ENCODE measurements at regions not wholly inside any gene's neighbourhood (a gene's known extent, or its start where the extent isn't known, plus 50 kb on each side); places are given as distances from the start of the nearest gene placed in this dataset.
"Not testable (repeated sequence)": the region's sequence is repeated elsewhere in the genome, so short reads cannot be mapped to it uniquely, and the experiment has no call there.

- no peaks in the 10 kb centered on the region for H3K4me1 ChIP-seq
- DNase-seq: no peak
- no peak overlapping the region for H3K27ac ChIP-seq
- no peak overlapping the region for H3K4me3 ChIP-seq (replicated peaks in 1 of 3)
- intact Hi-C loops (cut with DNase I): no loop called here
- H3K36me3 ChIP-seq: no peaks in the 10 kb centered on the region
- no peaks in the 10 kb centered on the region for H3K9me3 ChIP-seq
- H3K27me3 ChIP-seq: no peaks in the 10 kb centered on the region
- WGBS, 2 donors: 89 to 92% methylated on average over 8 of the region's 8 CpGs
- TF ChIP-seq CTCF (IDR thresholded peaks at IDR 0.05): no peak
- TF ChIP-seq POLR2A (IDR thresholded peaks at IDR 0.05): no peak
Observed at GRCh38 chr5:96292582-96293247, 140.3 kb downstream of the PCSK1 start.

GRCh38 chr5:96289287-96289686 lies 143.8 kb downstream of the PCSK1 start:
- H3K4me3 ChIP-seq (replicated peaks in 1 of 3); intact Hi-C loops (cut with DNase I); H3K4me1 ChIP-seq; DNase-seq; H3K27ac ChIP-seq; H3K36me3 ChIP-seq; H3K27me3 ChIP-seq; H3K9me3 ChIP-seq: not testable (repeated sequence)
- 69 to 86% methylated on average over 5 of the region's 5 CpGs for WGBS, 2 donors

GRCh38 chr5:96288845-96289185 lies 144.2 kb downstream of the PCSK1 start:
- 89 to 91% methylated on average over 1 of the region's 1 CpG for WGBS, 2 donors
- intact Hi-C loops (cut with DNase I): no loop called here
- H3K4me3 ChIP-seq (replicated peaks in 1 of 3): no peak overlapping the region
- no peaks in the 10 kb centered on the region for H3K4me1 ChIP-seq
- no peaks in the 10 kb centered on the region for H3K9me3 ChIP-seq
- no peaks in the 10 kb centered on the region for H3K27me3 ChIP-seq
- TF ChIP-seq CTCF (IDR thresholded peaks at IDR 0.05) (no peak), POLR2A (IDR thresholded peaks at IDR 0.05) (no peak)
- H3K27ac ChIP-seq: no peak overlapping the region
- H3K36me3 ChIP-seq: no peaks in the 10 kb centered on the region
- DNase-seq: no peak

GRCh38 chr5:96288166-96288844 lies 144.7 kb downstream of the PCSK1 start:
- intact Hi-C loops (cut with DNase I): no loop called here
- no peaks in the 10 kb centered on the region for H3K9me3 ChIP-seq
- no peak overlapping the region for H3K4me3 ChIP-seq (replicated peaks in 1 of 3)
- no peaks in the 10 kb centered on the region for H3K4me1 ChIP-seq
- no peak overlapping the region for H3K27ac ChIP-seq
- H3K36me3 ChIP-seq: no peaks in the 10 kb centered on the region
- TF ChIP-seq CTCF (IDR thresholded peaks at IDR 0.05): no peak
- TF ChIP-seq POLR2A (IDR thresholded peaks at IDR 0.05): no peak
- WGBS, 2 donors: 80 to 91% methylated on average over 3 of the region's 3 CpGs
- no peaks in the 10 kb centered on the region for H3K27me3 ChIP-seq
- no peak for DNase-seq

- DNase-seq: no peak
- Histone ChIP-seq H3K27ac (no peak overlapping the region), H3K4me3 (replicated peaks in 1 of 3) (no peak overlapping the region), H3K4me1 (no peaks in the 10 kb centered on the region), H3K27me3 (no peaks in the 10 kb centered on the region), H3K36me3 (no peaks in the 10 kb centered on the region), H3K9me3 (no peaks in the 10 kb centered on the region)
- WGBS, 2 donors: 96 to 97% methylated on average over 2 of the region's 2 CpGs
- intact Hi-C loops (cut with DNase I): no loop called here
- no peak for TF ChIP-seq CTCF (IDR thresholded peaks at IDR 0.05)
- no peak for TF ChIP-seq POLR2A (IDR thresholded peaks at IDR 0.05)
Observed at GRCh38 chr5:96287136-96287535, 145.9 kb downstream of the PCSK1 start.
